Subcutaneous abdominal adipose tissue (tissue), 5 donors: ENCODE measurements at regions not wholly inside any gene's neighbourhood (a gene's known extent, or its start where the extent isn't known, plus 50 kb on each side); places are given as distances from the start of the nearest gene placed in this dataset.

Experiments
- H3K27ac ChIP-seq: one replicate; pipeline ENCODE4 v1.7.0; 2013; ENCODE audit warnings: low read depth, mild to moderate bottlenecking, inconsistent platforms, low read length, moderate library complexity
- H3K27me3 ChIP-seq, 5 donors: one replicate each; pipeline ENCODE4 v1.7.0; 2013; ENCODE audit warnings: low read length in 5 of 5, inconsistent platforms in 1 of 5; ENCODE audit not compliant: control insufficient read depth in 5 of 5, insufficient read depth in 4 of 5
- H3K36me3 ChIP-seq, 5 donors: one replicate each; pipeline ENCODE4 v1.7.0; 2013; ENCODE audit warnings: low read length in 5 of 5; ENCODE audit not compliant: control insufficient read depth in 5 of 5, insufficient read depth in 5 of 5
- H3K4me1 ChIP-seq, 5 donors: one replicate each; pipeline ENCODE4 v1.7.0; 2013; ENCODE audit warnings: low read length in 5 of 5, mild to moderate bottlenecking in 3 of 5, moderate library complexity in 1 of 5; ENCODE audit not compliant: control insufficient read depth in 5 of 5, insufficient read depth in 5 of 5
- H3K4me3 ChIP-seq, 5 donors: one replicate each; pipeline ENCODE4 v1.7.0; 2013; ENCODE audit warnings: low read length in 5 of 5, low read depth in 1 of 5
- H3K9ac ChIP-seq, 5 donors: one replicate each; pipeline ENCODE4 v1.7.0; 2013; ENCODE audit warnings: low read length in 5 of 5, mild to moderate bottlenecking in 4 of 5, moderate library complexity in 3 of 5
- H3K9me3 ChIP-seq, 5 donors: one replicate each; pipeline ENCODE4 v1.7.0; 2013; ENCODE audit warnings: low read length in 5 of 5; ENCODE audit not compliant: control insufficient read depth in 5 of 5
- donor health status: healthy.
- donor health status: healthy.
- donor health status: healthy.
- donor health status: healthy.
- donor health status: healthy.

DNA sequence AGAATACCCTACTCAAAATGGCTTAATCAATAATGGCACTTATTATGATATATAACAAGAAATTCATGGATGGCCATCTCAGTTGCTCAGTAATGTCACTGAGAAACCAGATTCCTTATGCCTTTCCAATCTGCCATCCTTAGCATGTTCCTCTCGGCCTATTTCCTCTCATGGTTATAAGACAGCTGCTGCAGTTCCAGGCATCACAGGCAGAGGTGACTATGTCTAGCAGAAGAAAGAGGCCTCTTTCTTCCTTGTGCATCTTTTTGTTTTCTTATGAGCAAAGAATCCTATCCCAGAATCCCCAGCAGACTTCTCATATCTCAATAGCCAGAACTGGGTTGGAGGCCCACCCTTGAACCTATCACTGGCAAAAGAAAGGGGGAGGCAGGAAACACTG, 310.6 kb upstream of the SPRED2 start:
- Histone ChIP-seq H3K36me3 (no peaks in the 10 kb centered on the region), H3K4me3 (no peak overlapping the region), H3K9me3 (no peaks in the 10 kb centered on the region), H3K4me1 (peaks cover 3 to 16% (median 13%) of the 10 kb centered on the region in 5 donors), H3K9ac (no peak overlapping the region), H3K27ac (no peak overlapping the region), H3K27me3 (no peaks in the 10 kb centered on the region)

DNA sequence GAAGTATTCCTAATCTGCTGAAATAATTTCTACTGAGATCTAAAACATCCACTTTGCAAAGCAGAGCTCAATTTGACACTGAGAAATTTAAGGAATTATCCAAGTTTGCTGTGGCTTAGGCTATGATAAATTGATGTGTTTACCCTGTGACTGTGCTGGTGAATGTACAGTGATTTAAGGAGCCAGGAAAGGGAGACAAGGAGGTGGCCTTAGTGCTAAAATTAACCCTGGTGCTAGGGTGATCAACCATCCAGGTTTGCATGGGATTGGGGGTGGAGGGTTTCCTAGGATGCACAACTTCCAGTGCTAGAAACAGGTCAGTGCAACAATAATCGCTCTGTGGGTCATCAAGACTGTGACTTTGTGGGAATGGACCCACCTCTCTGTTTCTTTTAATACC, 307.5 kb upstream of the SPRED2 start:
- no peak overlapping the region for H3K4me3 ChIP-seq
- H3K27ac ChIP-seq: no peak overlapping the region

DNA sequence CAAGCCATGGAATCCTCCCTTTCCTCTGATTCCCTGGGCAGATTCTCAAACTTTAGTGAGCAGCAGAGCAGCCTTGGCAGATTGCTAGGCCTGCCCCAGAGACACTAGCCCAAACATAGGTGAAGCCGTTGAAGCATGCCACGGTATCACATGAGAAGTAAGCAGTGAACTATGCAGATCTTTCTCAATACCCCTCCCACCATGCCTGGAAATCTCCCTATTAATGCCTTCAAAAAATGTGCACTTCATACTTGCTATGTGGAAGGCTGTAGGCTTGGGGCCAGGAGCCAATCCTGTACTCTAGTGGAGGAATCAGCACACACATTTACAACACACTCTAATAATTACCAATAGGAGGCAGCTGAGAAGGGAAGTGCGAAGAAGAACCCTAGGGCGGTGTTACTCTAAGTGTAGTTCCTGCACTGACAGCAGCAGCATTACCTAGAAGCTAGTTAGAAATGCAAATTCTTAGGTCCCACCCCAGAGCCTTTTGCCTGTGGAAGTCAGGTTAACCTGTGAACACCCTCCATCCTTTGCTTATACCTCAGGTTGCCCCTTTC, 305.1 kb upstream of the SPRED2 start:
- peaks cover 0 to 2% (median 0%) of the 10 kb centered on the region in 5 donors for H3K9me3 ChIP-seq
- no peaks in the 10 kb centered on the region for H3K36me3 ChIP-seq
- H3K4me1 ChIP-seq: no peaks in the 10 kb centered on the region
- no peak overlapping the region for H3K27ac ChIP-seq
- H3K9ac ChIP-seq: no peak overlapping the region
- H3K27me3 ChIP-seq: peaks cover 0 to 2% (median 0%) of the 10 kb centered on the region in 5 donors
- H3K4me3 ChIP-seq: no peak overlapping the region

More for the DNA sequence above, 307.5 kb upstream of the SPRED2 start:
- Histone ChIP-seq H3K27me3 (peaks cover 0 to 2% (median 0%) of the 10 kb centered on the region in 5 donors), H3K36me3 (no peaks in the 10 kb centered on the region), H3K9ac (no peak overlapping the region), H3K9me3 (no peaks in the 10 kb centered on the region), H3K4me1 (no peaks in the 10 kb centered on the region)

DNA sequence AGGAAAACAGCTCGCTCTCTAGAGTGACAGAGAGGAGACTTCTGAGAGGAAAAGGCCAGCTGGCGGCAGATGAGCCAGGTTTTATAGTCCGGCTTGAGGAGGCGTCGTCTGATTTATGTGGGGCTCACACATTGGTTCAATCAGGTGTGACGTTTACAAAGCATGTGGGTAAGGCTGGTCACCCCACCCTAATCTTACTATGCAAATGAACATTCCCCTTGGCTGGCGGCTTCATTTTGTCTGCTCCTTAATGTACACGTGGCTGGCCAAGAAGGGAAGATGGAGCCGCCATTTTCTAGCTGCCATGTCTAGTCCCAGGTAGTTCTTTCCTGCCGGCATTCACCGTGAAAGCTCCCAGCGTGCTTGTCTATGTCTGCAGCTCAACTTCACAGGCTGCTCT, 299.1 kb upstream of the SPRED2 start:
- Histone ChIP-seq H3K4me1 (no peaks in the 10 kb centered on the region), H3K36me3 (no peaks in the 10 kb centered on the region), H3K27ac (no peak overlapping the region), H3K9me3 (peaks cover 0 to 2% (median 0%) of the 10 kb centered on the region in 5 donors), H3K9ac (no peak overlapping the region), H3K4me3 (no peak overlapping the region), H3K27me3 (peaks cover 0 to 4% (median 0%) of the 10 kb centered on the region in 5 donors)

DNA sequence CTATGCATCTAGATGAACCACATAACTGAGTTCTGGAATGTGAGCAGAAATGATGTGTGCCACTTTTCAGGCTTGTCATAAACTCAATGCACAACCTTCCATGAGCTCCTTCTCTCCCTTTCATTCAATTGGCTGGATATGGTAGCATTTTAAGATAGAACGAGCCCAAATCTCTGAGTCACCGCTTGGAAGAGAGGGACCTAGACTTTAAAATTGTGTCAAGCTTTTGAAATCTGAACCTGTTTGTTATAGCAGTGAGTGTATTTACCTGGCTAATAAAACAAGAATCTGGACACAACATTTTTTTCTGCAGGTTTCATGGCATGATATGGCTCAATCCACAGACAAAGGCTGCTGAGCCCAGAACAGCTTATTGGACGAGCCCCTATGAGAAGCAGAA, 297.8 kb upstream of the SPRED2 start:
- H3K36me3 ChIP-seq: no peaks in the 10 kb centered on the region
- no peak overlapping the region for H3K27ac ChIP-seq
- H3K4me3 ChIP-seq: no peak overlapping the region
- no peak overlapping the region for H3K9ac ChIP-seq
- peaks cover 0 to 2% (median 0%) of the 10 kb centered on the region in 5 donors for H3K27me3 ChIP-seq
- no peaks in the 10 kb centered on the region for H3K4me1 ChIP-seq
- peaks cover 0 to 2% (median 0%) of the 10 kb centered on the region in 5 donors for H3K9me3 ChIP-seq

DNA sequence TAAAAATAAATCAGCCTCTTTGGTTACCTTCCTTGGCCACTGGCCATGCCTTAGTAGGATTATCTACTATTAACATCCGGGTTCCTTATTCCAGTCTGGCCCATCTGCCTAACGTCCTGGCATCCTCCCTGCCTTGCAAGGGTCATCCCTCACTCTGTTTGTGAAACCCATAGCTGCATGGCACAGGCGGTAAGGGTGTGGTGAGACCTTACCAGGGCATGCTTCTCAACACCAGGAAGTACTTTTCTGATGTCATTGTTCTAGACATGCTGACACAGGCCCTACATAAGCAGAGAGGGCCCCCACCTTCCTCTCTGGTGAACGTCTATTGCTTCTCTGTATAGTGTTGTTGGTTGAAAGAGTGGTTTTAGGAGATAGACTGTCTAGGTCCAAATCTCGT, 296.8 kb upstream of the SPRED2 start:
- Histone ChIP-seq H3K36me3 (no peaks in the 10 kb centered on the region), H3K9me3 (peaks cover 0 to 2% (median 0%) of the 10 kb centered on the region in 5 donors), H3K27ac (no peak overlapping the region), H3K4me3 (no peak overlapping the region), H3K9ac (no peak overlapping the region), H3K27me3 (peaks cover 0 to 2% (median 0%) of the 10 kb centered on the region in 5 donors), H3K4me1 (no peaks in the 10 kb centered on the region)

DNA sequence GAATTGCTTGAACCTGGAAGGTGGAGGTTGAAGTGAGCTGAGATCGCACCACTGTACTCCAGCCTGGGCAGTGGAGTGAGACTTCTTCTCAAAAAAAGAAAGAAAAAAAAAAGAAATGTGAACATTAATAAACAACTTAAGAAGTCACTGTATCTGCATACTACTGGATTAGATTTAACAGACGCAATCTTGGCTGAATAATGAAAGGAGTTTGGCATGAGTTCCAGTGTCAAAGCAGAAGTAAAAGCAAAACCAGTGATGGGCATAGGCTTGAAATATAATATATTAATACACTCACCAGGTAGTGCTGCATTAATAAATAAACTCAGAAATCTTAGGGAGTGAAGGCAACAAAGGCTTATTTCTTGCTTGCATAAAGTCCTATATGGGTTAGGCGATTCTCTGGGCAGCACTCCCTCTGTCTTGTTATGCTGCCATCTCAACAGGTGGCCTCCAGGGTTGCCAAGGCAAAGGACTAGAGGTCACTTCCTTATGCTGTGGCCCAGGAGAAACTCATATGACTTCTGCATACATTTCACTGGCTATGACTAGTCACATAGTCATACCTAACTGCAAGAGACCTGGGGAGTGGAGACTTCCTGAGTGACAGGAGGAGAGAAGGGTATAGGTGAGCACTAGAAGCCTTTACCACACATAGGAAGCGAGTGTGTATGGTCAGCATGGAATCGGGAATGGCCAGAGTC, 296.2 kb upstream of the SPRED2 start:
- Histone ChIP-seq H3K4me1 (no peaks in the 10 kb centered on the region), H3K27ac (no peak overlapping the region), H3K9me3 (peaks cover 0 to 2% (median 0%) of the 10 kb centered on the region in 5 donors), H3K4me3 (no peak overlapping the region), H3K36me3 (no peaks in the 10 kb centered on the region), H3K27me3 (peaks cover 0 to 2% (median 0%) of the 10 kb centered on the region in 5 donors), H3K9ac (no peak overlapping the region)

DNA sequence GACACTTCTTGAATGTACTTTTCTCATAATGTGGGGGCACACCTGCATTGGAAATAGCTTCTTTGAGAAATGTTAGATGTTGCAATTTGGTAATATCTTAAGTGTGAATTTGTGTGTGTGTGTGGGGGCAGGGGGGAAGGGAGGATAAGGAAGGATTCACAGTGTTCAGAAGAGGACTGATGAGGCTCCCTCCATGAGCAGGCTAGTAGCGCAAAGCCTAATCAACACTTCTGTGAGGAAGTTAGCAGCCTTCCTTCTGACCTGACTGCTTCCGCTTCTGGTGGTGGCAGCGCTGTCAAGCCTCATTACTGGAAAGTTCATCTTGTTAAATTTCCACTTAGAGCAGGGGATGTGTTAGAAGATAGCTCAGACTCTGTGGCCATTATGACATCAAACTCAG, 295.4 kb upstream of the SPRED2 start:
- H3K27me3 ChIP-seq: peaks cover 0 to 2% (median 0%) of the 10 kb centered on the region in 5 donors
- no peak overlapping the region for H3K4me3 ChIP-seq
- no peaks in the 10 kb centered on the region for H3K4me1 ChIP-seq
- H3K27ac ChIP-seq: no peak overlapping the region
- H3K9ac ChIP-seq: no peak overlapping the region
- no peaks in the 10 kb centered on the region for H3K36me3 ChIP-seq
- no peaks in the 10 kb centered on the region for H3K9me3 ChIP-seq

DNA sequence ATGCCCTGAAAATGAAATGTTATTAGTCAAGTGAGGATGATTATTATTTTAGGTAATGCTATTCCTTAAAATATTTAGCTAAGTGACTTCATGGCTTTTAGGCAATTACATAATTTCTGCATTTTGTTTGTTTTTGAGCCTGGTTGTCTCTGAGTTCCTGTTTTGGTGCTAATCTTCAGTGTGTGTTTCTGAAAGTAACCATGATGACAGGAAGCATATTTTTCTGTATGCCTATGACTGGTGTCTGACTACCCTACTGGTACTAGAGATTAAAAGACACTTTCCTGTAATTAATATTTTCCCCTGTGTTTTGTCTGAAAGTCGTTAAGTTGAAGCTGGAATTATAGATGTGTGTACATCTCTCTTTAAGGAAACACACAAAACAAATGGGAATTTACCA, 295.0 kb upstream of the SPRED2 start:
- Histone ChIP-seq H3K4me1 (no peaks in the 10 kb centered on the region), H3K9ac (no peak overlapping the region), H3K27me3 (peaks cover 0 to 2% (median 0%) of the 10 kb centered on the region in 5 donors), H3K4me3 (no peak overlapping the region), H3K9me3 (no peaks in the 10 kb centered on the region), H3K27ac (no peak overlapping the region), H3K36me3 (no peaks in the 10 kb centered on the region)

DNA sequence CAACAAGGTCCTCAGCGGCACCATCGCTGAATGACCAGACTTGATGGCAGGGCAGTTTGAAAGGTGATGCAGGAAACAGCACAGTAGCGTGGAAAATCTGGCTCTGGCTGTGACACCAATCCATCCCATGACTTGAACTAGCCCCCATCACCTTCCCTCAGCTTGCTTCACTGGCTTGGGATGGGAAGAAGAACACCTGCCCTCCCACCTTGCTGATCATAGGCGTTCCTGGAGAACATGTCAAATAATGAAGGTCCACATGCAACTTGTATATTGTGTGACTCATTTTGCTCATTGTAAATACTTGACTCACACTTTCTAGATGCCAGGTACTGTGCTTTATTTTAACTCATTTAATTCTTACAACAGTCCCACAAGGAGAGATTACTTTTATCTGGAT, 292.4 kb upstream of the SPRED2 start:
- no peaks in the 10 kb centered on the region for H3K4me1 ChIP-seq
- H3K36me3 ChIP-seq: no peaks in the 10 kb centered on the region
- no peak overlapping the region for H3K9ac ChIP-seq
- H3K9me3 ChIP-seq: no peaks in the 10 kb centered on the region
- peaks cover 0 to 2% (median 0%) of the 10 kb centered on the region in 5 donors for H3K27me3 ChIP-seq
- no peak overlapping the region for H3K4me3 ChIP-seq
- H3K27ac ChIP-seq: no peak overlapping the region
